ENCODE measurements at regions not wholly inside any gene's neighbourhood (a gene's known extent, or its start where the extent isn't known, plus 50 kb on each side); places are given as distances from the start of the nearest gene placed in this dataset.

DNA sequence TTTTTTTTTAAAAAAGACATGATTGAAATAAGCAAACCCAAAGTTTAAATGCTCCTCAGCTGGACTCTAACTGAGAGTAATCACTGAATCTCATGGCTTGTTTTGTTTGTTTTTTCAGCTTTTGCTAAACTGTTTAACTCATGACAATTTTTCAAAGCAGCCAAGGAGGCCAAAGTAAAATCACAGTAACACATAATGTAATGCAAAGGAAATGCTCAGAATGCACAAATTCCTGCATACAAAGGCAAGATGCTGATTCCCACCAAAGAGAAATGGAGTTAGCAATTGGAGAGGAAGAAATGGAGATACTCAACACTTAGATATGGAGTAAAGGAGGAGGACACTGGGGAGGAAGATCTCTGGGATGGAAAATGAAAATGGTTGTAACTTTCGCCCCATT, 126.2 kb upstream of the SOX5 start:
- TF ChIP-seq, protein P1, sequence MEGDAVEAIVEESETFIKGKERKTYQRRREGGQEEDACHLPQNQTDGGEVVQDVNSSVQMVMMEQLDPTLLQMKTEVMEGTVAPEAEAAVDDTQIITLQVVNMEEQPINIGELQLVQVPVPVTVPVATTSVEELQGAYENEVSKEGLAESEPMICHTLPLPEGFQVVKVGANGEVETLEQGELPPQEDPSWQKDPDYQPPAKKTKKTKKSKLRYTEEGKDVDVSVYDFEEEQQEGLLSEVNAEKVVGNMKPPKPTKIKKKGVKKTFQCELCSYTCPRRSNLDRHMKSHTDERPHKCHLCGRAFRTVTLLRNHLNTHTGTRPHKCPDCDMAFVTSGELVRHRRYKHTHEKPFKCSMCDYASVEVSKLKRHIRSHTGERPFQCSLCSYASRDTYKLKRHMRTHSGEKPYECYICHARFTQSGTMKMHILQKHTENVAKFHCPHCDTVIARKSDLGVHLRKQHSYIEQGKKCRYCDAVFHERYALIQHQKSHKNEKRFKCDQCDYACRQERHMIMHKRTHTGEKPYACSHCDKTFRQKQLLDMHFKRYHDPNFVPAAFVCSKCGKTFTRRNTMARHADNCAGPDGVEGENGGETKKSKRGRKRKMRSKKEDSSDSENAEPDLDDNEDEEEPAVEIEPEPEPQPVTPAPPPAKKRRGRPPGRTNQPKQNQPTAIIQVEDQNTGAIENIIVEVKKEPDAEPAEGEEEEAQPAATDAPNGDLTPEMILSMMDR (IDR thresholded peaks at IDR 0.05; ENCODE audit: poor library complexity), result no peak
- TF ChIP-seq EZH2 (IDR thresholded peaks at IDR 0.05; ENCODE audit: borderline replicate concordance), result no peak
